ENCODE measurements at regions not wholly inside any gene's neighbourhood (a gene's known extent, or its start where the extent isn't known, plus 50 kb on each side); places are given as distances from the start of the nearest gene placed in this dataset.
"Not testable (repeated sequence)": the region's sequence is repeated elsewhere in the genome, so short reads cannot be mapped to it uniquely, and the experiment has no call there.

GRCh38 chr2:118752762-118753429, 94.6 kb downstream of the EN1 start:
- DNase-seq (ENCODE audit: low read depth), result no peak
- no peak overlapping the region for H3K4me3 ChIP-seq (ENCODE audit: low read depth, low read length)
- TF ChIP-seq MAX (IDR thresholded peaks at IDR 0.05; ENCODE audit: low read depth, low read length) (no peak), POLR2A (IDR thresholded peaks at IDR 0.05; ENCODE audit: extremely low read depth, insufficient read length) (no peak), CTCF (IDR thresholded peaks at IDR 0.05; ENCODE audit: low read depth, low read length) (no peak), MYC (IDR thresholded peaks at IDR 0.05; ENCODE audit: low read depth, low read length) (no peak)

GRCh38 chr2:118750959-118751565, 96.4 kb downstream of the EN1 start:
- H3K4me3 ChIP-seq (ENCODE audit: low read depth, low read length), result no peak overlapping the region
- no peak for DNase-seq (ENCODE audit: low read depth)
- TF ChIP-seq MAX (IDR thresholded peaks at IDR 0.05; ENCODE audit: low read depth, low read length) (no peak), POLR2A (IDR thresholded peaks at IDR 0.05; ENCODE audit: extremely low read depth, insufficient read length) (no peak), CTCF (IDR thresholded peaks at IDR 0.05; ENCODE audit: low read depth, low read length) (no peak), MYC (IDR thresholded peaks at IDR 0.05; ENCODE audit: low read depth, low read length) (no peak)

GRCh38 chr2:118748245-118748885, 99.1 kb downstream of the EN1 start:
- no peak for DNase-seq (ENCODE audit: low read depth)
- no peak for TF ChIP-seq POLR2A (IDR thresholded peaks at IDR 0.05; ENCODE audit: extremely low read depth, insufficient read length)
- TF ChIP-seq CTCF (IDR thresholded peaks at IDR 0.05; ENCODE audit: low read depth, low read length), result no peak
- no peak for TF ChIP-seq MAX (IDR thresholded peaks at IDR 0.05; ENCODE audit: low read depth, low read length)
- TF ChIP-seq MYC (IDR thresholded peaks at IDR 0.05; ENCODE audit: low read depth, low read length), result no peak
- no peak overlapping the region for H3K4me3 ChIP-seq (ENCODE audit: low read depth, low read length)

- TF ChIP-seq MAX (IDR thresholded peaks at IDR 0.05; ENCODE audit: low read depth, low read length) (no peak), MYC (IDR thresholded peaks at IDR 0.05; ENCODE audit: low read depth, low read length) (no peak)
- DNase-seq (ENCODE audit: low read depth), result no peak
- H3K4me3 ChIP-seq (ENCODE audit: low read depth, low read length), result no peak overlapping the region
Observed at GRCh38 chr2:118747637-118748036, 99.8 kb downstream of the EN1 start.

GRCh38 chr2:118747066-118747465, 100.4 kb downstream of the EN1 start:
- no peak for DNase-seq (ENCODE audit: low read depth)
- H3K4me3 ChIP-seq (ENCODE audit: low read depth, low read length), result no peak overlapping the region
- TF ChIP-seq MAX (IDR thresholded peaks at IDR 0.05; ENCODE audit: low read depth, low read length) (no peak), CTCF (IDR thresholded peaks at IDR 0.05; ENCODE audit: low read depth, low read length) (no peak), MYC (IDR thresholded peaks at IDR 0.05; ENCODE audit: low read depth, low read length) (no peak), POLR2A (IDR thresholded peaks at IDR 0.05; ENCODE audit: extremely low read depth, insufficient read length) (no peak)

- not testable (repeated sequence) for H3K4me3 ChIP-seq (ENCODE audit: low read depth, low read length); DNase-seq (ENCODE audit: low read depth)
Observed at GRCh38 chr2:118744682-118745181, 102.7 kb downstream of the EN1 start.
